HG03460 (cell line): ENCODE measurements at regions not wholly inside any gene's neighbourhood (a gene's known extent, or its start where the extent isn't known, plus 50 kb on each side); places are given as distances from the start of the nearest gene placed in this dataset.

ENCODE experiments used
- ATAC-seq: cut with Tn5 transposase; IDR thresholded peaks from one replicate; pipeline ENCODE4 v1.9.1; 2021; ENCODE audit not compliant: unreplicated experiment

DNA sequence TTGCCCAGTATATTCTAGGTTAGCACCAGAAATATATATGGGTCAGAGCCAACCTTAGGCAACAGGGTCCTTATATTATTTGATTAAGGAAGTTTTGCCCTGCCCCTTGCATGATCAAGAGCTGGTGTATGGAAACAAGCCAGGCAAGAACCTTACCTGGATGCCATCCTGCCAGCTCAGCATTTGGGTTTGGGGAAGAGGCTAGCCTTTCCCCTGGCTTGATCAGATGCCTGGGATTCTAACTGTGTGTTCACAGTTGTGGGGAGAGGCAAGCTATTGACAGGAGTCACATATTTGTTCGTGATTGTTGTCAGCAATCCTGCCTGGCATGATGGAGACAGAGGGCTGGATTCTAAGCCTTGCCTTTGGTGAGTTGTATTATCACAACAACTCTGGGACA is 260.0 kb upstream of the DACH1 start:
- ATAC-seq, result no peak

DNA sequence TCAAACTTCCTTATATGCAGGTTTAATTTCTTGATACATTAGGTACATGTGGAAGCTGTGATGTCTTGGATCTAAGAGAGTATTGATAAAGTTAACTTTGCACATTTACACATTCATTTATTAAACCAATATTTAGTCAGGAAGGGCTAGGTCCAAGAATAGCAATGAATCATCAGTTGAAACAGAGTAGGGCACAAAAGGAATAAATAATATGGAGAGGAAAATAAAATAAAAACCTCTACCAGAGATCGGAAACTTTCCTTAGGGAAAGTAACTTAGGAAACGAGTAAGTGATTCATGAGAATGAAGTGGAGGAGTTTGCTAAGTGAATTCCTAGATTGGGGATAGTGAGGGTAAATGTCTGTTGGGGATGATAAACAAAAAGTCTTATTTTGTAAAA is 259.4 kb upstream of the DACH1 start:
- no peak for ATAC-seq

DNA sequence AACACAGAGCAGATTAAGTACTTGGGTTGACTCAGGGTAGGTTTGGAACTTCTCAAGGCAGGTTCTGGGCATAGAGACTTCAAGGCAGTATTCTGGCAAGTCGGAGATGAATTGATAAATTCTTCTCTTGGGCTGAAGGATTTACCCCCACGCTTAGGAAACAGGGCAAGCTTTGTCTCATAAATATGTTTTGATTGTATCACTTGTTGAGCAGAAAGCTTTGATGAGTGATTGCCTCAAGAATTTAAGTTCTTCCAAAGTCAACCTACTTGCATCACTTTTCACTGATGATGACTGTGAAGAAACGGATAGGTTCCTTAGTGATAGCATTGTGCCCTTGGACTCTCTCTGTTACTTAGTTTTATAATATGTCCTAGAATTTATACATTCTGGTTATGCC is 258.6 kb upstream of the DACH1 start:
- ATAC-seq, result no peak

DNA sequence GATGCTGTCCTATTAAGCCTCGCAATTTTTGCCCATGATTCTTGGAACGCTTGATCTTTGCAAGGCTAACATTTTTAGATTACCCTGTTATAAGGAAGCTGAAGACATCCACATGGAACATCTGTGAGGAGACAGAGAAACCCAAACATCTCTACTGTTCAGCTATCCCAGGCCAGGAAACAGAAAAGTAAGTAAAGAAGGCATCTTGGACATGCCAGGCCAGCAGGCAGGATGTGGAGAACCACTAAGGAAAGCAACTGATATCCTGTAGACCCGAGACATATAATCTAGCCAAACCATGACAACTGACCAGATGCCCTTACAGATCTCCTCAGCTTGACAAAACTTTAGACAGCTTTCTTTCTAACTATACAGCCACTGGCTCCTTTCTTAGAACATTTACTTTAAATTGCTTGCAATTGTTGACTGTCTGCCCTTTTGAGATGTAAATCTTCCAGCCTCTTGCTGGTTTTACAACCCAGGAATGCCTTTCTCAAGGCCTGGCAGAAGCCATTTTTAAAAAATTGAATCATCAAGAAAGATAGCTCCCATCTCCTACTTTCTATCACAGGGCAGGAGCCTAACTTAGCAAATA is 255.8 kb upstream of the DACH1 start:
- ATAC-seq, result no peak

DNA sequence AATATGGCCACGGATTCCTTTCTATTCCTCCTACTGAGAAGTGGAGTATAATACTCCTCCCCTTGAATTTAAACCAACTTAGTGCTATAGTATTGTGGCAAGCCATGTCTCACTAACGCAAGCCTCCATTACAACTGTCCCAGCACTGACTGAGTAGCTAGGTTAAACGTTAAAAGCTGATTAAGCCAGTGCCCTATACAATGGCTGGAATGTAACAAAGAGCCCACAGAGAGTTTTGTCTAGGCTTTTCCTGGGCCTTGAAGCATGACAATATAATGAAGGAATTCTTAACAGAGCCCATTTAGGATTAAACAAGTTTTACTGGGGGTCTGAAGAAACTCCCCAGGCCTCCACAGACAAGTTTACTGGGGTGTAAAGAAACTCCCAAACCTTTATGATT is 254.5 kb upstream of the DACH1 start:
- ATAC-seq, result no peak

DNA sequence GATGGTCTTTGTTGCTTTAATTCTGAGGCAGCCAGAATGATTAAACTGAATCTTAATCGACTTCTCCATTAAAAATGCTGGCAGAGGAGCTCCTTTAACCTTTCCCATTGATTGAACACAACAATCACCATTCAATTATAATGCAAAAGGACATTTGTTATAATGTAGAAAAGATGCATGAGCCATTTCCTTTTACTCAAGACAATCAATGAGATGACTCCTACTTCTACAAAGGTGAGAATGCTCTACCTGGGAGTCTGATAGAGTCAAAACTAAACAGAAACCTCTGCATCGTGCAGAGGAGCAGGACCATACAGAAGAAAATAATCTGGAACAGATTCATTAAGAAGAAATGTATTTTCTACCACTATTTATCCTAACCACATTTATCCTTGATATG is 253.6 kb upstream of the DACH1 start:
- ATAC-seq, result no peak

DNA sequence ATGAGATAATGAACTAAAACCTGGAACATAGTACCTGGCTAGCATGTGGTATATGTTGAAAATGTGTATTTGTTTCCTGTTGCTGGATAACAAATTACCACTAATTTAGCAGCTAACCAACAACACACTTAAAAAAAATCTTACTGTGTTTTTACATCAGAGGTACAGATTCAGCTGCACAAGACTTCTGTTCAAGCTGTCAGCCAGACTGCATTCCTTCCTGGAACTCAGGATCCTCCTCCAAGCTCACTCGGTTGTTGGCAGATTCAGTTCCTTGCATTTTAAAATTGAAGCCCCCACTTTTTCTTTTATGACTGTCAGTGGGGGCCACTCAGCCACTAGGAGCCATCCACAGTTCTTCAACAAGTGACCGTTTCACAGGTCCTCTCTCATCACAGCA is 246.9 kb upstream of the DACH1 start:
- ATAC-seq, result no peak

DNA sequence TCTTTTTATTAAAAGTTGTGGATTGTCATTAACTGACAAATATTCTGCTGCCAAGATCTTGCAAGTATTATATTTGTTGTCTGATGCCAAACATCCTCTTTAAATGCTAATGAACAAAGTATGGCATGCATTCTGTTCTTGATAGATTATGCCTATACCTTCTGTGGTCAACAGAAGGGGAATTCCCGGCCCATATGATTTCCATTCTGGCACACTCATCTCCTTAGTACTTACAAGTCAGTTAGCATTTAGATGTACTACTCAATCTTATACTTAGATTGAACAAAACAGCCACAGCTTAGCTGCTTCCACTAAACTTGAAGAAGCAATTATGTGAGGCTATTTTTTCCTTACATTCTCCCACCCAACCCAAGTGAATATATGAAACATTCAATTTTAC is 246.1 kb upstream of the DACH1 start:
- ATAC-seq, result no peak

DNA sequence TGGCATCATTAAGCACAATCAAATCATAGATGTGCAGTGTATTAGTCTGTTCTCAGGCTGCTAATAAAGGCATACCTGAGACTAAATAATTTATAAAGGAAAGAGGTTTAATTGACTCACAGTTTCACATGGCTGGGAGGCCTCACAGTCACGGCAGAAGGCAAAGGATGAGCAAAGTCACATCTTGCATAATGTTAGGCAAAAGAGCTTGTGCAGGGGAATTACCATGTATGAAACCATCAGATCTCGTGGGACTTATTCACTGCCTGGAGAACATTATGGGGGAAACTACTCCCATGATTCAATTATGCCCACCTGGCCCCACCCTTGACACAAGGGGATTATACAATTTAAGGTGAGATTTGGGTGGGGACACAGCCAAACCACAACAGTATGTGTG is 245.2 kb upstream of the DACH1 start:
- no peak for ATAC-seq

DNA sequence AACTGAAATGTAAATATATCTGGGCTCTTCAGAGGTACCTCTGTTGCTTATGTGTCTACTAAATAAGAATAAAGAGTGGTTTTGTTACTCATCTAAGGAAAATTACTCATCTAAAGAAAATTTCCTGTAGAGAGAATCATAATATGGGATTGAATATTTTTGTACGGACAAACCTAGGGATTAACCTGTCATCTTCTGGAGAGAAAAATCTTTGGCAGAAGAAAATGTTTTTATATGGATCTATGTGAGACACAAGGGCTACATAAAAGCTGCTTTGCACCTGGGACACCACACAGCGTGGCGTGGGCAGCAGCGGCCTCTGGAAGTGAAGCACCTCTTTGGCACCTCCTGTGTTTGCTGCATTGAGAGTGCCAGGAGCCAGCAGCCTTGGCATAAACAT is 242.9 kb upstream of the DACH1 start:
- ATAC-seq, result no peak

DNA sequence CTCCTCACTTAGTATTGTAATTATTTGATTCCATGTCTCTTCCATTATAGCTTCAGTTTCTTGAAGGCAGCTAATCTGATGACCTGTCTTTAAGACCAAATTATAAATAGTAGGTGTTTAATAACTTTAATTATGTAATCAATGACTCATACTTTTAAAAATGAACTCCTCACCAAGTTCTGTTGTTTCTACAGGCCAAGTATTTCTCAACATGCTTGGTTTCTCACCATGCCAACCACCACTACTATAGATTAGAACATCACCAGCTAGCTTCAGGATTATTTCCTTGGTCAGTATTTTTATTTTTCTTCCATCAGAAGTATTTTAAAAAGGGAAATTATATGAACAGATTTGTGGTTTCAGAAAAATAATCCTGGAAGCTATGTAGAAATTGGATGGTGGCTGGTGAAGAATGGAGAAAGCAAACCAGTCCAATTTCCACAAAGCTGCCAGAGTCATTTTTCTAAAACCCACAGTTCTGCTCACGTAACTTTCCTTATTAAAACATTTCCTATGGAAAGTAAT is 237.7 kb upstream of the DACH1 start:
- no peak for ATAC-seq

DNA sequence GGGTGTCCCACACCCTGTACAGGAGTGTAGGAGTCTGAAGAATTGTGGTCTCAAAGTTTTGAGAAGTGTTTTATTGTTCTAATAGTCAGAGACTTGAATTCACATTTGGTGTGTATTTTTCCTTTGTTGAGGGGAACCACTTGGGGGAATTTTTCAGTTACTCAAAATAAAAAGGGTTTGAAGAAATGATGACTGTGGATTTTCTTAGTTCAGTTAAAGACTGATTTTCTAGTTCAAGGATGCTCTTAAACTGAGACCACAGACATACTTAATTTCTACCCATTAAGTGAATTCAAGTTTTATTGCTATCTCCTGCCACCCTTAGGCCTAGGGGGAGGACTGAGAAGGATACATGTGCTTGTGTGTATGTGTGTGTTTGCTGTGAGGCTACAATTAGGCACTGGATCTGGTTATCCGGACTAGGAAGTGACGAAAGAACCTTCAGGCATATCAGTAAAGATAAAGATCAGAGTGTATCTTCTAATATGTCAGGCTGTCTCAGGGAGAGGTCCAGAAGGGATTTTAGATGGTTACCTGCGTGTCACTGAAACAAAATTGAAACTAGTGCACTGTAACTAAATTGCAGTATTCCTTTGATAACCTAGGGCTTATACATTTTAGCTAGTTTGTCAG is 234.9 kb upstream of the DACH1 start:
- ATAC-seq, result no peak

DNA sequence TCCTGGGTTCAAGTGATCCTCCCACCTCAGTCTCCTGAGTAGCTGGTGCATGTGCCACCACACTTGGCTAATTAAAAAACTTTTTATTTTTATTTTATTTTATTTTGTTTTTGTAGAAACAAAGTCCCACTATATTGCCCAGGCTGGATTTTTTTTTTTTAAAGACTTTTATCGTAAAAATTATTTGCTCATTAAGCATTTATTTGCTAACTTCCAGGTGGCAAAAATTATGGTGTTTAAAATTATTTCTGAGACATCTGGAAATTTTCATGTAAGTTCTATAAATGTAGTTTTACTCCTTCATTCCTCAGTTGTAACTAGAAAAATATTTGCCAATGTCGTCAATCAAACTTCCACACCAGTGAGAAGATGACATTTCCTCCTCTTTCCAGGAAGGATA is 233.3 kb upstream of the DACH1 start:
- no peak for ATAC-seq

DNA sequence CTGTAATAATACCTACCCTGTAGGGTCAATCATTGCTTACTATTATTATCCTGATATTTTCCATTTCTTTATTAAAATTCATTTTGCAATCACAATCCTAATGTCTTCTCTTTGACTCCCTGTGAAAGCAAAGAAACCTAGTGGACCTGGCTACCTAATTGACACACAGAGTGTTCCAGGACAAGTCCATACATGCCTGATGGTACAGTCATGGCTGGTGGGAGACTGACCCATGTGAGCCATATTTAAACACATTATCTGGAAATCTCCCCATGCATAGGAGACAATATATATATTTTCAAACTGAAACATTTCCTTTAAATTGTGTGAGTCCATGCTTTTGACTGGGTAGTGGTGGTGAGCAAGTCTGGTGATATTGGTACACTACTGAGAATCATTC is 230.6 kb upstream of the DACH1 start:
- ATAC-seq, result no peak

DNA sequence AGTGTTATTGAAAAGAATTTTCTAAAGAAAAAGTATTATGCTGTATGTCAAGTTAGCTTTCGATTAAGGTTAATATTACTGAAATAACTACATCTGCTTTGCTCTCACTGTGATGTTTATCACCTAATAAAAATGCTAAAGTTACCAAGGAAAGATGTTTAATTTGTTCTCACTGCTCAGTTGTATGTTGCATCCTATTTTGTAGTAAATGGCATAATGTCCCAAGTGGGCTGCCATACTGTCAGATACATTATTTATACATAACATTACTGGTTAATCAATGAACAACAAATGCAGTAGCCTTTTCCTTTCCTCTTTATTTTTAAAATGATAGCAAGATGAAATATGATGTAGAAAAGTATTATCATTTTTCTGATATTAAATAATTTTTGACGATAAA is 226.3 kb upstream of the DACH1 start:
- no peak for ATAC-seq

DNA sequence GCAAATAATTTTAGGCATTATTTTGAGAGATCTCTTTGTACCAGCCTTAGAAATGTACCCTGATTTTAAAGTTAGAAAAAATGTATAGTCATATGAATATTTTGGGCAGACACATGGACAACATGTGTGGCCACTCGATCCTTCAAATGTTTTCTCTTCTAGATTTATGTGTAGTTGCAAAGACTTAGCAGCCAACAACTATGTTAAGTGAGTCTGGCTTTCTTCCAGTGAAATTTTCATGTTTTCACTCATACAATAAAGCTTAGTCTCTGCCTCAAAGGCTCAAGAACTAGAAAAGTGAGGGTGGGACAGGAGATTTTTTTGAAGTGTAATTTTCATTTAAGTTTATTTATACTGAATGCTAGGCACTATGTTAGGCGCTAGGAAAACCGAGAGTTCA is 207.7 kb upstream of the DACH1 start:
- ATAC-seq, result no peak

DNA sequence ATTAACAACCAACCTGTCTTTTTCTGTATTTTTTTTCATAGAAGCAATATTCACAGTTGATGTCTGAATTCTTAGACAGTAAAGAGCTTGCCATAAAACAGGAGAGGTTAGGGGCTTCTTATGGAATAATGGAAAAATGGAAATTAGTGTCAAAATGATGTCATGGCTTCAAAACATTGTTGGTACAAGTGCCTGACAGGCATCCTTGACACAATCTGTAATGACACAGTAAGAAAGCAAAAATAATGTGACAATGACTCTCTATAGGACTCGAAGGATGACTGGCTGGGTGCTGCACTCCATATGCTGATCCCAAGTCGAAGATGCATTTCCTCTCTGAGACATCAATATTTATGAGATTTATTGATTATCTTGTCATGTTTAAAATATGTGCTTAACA is 205.3 kb upstream of the DACH1 start:
- no peak for ATAC-seq

DNA sequence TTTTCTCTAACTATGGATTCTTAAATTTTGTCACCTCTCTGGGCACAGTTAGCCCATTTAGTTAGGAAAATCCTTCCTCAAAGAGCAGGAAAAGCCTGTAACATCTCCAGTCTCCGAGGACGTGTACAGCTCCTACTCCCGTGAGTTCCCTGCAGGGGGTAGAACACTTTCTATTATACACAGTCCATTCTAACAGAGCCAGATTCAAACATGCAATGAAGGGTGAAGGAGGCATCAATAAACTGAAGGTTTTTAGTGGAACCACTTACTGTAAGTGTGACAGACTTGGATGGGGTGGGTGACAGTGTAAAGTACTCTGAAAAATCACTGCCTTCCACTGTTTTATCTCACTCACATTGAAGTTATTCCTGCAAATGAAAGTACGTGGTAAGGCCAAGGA is 204.7 kb upstream of the DACH1 start:
- ATAC-seq, result no peak

DNA sequence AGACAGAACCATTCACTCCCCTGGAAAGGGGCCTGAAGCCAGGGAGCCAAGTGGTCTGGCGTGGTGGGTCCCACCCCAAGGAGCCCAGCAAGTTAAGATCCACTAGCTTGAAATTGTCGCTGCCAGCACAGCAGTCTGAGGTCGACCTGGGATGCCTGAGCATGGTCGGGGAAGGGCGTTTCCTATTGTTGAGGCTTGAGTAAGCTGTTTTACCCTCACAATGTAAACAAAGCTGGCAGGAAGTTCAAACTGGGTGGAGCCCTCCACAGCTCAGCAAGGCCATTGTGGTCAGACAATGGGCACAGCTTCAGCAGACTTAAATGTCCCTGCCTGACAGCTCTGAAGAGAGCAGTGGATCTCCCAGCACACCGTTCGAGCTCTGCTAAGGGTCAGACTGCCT is 195.6 kb upstream of the DACH1 start:
- no peak for ATAC-seq

DNA sequence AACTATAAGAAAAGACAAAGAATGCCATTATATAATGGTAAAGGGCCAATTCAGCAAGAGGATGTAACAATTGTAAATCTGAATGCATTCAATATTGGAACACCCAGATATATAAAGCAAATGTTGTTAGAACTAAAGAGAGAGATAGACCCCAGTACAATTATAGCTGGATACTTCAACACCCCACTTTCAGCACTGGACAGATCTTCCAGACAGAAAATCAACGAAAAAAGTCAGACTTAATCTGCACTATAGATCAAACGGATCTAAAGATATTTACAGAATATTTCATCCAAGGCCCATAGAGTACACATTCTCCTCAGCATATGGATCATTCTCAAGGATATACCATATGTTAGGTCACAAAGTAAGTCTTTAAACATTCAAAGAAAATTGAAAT is 194.6 kb upstream of the DACH1 start:
- ATAC-seq, result no peak

DNA sequence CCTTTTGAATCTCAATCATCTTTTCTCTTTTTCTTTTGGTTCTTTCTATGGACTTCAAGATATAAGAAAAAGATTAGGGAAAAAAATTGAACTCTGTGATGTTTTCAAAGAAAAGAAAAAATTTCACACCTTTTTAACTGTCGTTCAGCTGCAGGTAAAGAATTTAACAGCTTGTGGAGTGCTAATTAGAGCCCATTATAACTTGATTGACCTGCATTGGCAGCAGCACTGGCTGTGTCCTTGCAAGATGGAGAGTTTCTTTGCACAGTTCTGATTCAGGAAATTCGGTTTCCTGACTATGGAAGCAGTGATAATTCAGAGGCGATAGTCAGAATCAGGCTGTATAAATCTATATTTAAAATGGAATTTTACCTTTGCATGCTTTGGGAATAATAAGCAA is 183.2 kb upstream of the DACH1 start:
- no peak for ATAC-seq

DNA sequence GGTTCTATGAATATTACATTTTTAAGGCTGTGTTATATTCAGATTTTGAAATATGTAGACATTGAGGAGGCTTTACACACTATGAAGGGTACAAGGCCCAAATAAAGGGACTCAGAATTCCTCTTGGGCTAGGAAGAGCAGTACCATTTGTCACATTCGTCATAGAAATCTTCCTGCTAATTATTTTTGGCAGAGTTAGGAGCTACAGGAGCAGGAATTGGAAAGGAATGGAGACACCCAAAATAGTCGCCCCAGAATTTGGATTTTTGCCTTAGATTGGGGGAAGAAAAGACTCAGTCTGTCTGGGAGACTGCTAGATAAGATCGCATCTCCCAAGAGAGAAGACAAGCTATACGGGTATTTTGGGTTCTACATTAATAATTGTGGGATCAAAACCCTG is 176.4 kb upstream of the DACH1 start:
- no peak for ATAC-seq

DNA sequence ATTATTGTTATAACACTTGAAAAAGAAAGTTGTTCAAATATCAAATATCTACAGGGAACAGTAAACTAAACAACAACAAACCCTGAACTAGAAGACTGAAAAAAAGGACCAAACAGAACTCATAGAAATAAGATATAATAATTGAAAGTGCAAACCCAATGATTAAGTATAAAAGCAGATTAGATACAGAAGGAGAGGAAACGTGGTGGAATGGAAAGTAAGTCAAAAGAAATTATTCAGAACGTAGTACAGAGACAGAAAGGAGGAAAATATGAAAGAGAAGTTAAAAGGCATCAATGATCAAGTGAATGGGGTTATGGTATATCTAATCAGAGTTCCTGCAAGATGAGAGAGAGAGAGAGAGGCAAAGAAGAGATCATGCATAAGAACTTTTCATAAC is 174.2 kb upstream of the DACH1 start:
- no peak for ATAC-seq
